ENCODE measurements at regions not wholly inside any gene's neighbourhood (a gene's known extent, or its start where the extent isn't known, plus 50 kb on each side); places are given as distances from the start of the nearest gene placed in this dataset.

GRCh38 chrX:39905946-39906345 is 191.8 kb downstream of the BCOR start:
- DNase-seq: no peak

- DNase-seq: no peak
These were observed 189.6 kb downstream of the BCOR start for GRCh38 chrX:39907964-39908661.

GRCh38 chrX:39909996-39910395 is 187.8 kb downstream of the BCOR start:
- no peak for DNase-seq

GRCh38 chrX:39910651-39911050 is 187.1 kb downstream of the BCOR start:
- DNase-seq: no peak

GRCh38 chrX:39911278-39911897 is 186.4 kb downstream of the BCOR start:
- no peak for DNase-seq

GRCh38 chrX:39912126-39912525 is 185.6 kb downstream of the BCOR start:
- DNase-seq: no peak

GRCh38 chrX:39915081-39915480 is 182.7 kb downstream of the BCOR start:
- DNase-seq: no peak

GRCh38 chrX:39915596-39915995 is 182.2 kb downstream of the BCOR start:
- no peak for DNase-seq

GRCh38 chrX:39921838-39922237 is 175.9 kb downstream of the BCOR start:
- no peak for DNase-seq

GRCh38 chrX:39922488-39922887 is 175.3 kb downstream of the BCOR start:
- DNase-seq: no peak

GRCh38 chrX:39922926-39923325 is 174.8 kb downstream of the BCOR start:
- no peak for DNase-seq

- DNase-seq: no peak
These were observed 170.4 kb downstream of the BCOR start for GRCh38 chrX:39927380-39927779.

- DNase-seq: no peak
These were observed 168.9 kb downstream of the BCOR start for GRCh38 chrX:39928704-39929378.

GRCh38 chrX:39929379-39930025 is 168.3 kb downstream of the BCOR start:
- no peak for DNase-seq

- DNase-seq: no peak
These were observed 166.8 kb downstream of the BCOR start for GRCh38 chrX:39930786-39931528.

- no peak for DNase-seq
These were observed 166.1 kb downstream of the BCOR start for GRCh38 chrX:39931529-39932282.

GRCh38 chrX:39935411-39936064 is 162.2 kb downstream of the BCOR start:
- no peak for DNase-seq

- DNase-seq: no peak
These were observed 160.6 kb downstream of the BCOR start for GRCh38 chrX:39936886-39937770.

- no peak for DNase-seq
These were observed 159.3 kb downstream of the BCOR start for GRCh38 chrX:39938466-39938865.

GRCh38 chrX:39939678-39940077 is 158.1 kb downstream of the BCOR start:
- no peak for DNase-seq

Data from NCI-H345 (cell line).